Cardiac muscle cell (in vitro differentiated cells and primary cell): ENCODE measurements at regions not wholly inside any gene's neighbourhood (a gene's known extent, or its start where the extent isn't known, plus 50 kb on each side); places are given as distances from the start of the nearest gene placed in this dataset.

Experiments used
- DNase-seq, 2 donors: peaks; one replicate each; pipeline versions ENCODE4 v3.0.0 to v3.0.0-alpha.2; 2010 to 2017; ENCODE audit warnings: low read depth in 1 of 2, low spot score in 1 of 2
- H3K27ac ChIP-seq: fragments of 200-600 bp; sonication (generic); 2 replicates; pipeline ENCODE4 v1.5.1; 2016
- H3K27me3 ChIP-seq: fragments of 200-600 bp; sonication (generic); 2 replicates; pipeline ENCODE4 v1.6.0; 2016; ENCODE audit warnings: control low read depth
- H3K36me3 ChIP-seq: fragments of 200-600 bp; sonication (generic); 2 replicates; pipeline ENCODE4 v1.5.1; 2016; ENCODE audit warnings: control low read depth
- H3K4me1 ChIP-seq: fragments of 200-600 bp; sonication (generic); 2 replicates; pipeline ENCODE4 v1.8.1; 2017; ENCODE audit warnings: low read depth, mild to moderate bottlenecking, mixed run types
- H3K4me3 ChIP-seq: fragments of 200-600 bp; sonication (generic); 2 replicates; pipeline ENCODE4 v1.5.1; 2016; ENCODE audit warnings: mild to moderate bottlenecking
- H3K9me3 ChIP-seq: fragments of 200-600 bp; sonication (generic); 2 replicates; pipeline ENCODE4 v1.5.1; 2017; ENCODE audit warnings: low read depth, mild to moderate bottlenecking, control low read depth
- CTCF ChIP-seq: IDR thresholded peaks from 2 replicates; pipeline ENCODE4 v1.5.1; 2012; ENCODE audit warnings: low read depth, mild to moderate bottlenecking, low read length

- Histone ChIP-seq H3K4me3 (no peak overlapping the region), H3K4me1 (no peaks in the 10 kb centered on the region), H3K36me3 (no peaks in the 10 kb centered on the region), H3K27me3 (no peaks in the 10 kb centered on the region), H3K9me3 (no peaks in the 10 kb centered on the region), H3K27ac (no peak overlapping the region)
- DNase-seq: no peak
- TF ChIP-seq CTCF: no peak
Measured at GRCh38 chrY:17079887-17080286, 800.1 kb downstream of the CDY2B start.

- no peaks in the 10 kb centered on the region for H3K4me1 ChIP-seq
- no peaks in the 10 kb centered on the region for H3K27me3 ChIP-seq
- no peak overlapping the region for H3K27ac ChIP-seq
- H3K9me3 ChIP-seq: no peaks in the 10 kb centered on the region
- no peak overlapping the region for H3K4me3 ChIP-seq
- TF ChIP-seq CTCF: no peak
- DNase-seq: no peak
- no peaks in the 10 kb centered on the region for H3K36me3 ChIP-seq
Measured at GRCh38 chrY:17067307-17067706, 812.7 kb downstream of the CDY2B start.

GRCh38 chrY:17053041-17053440 is 827.0 kb downstream of the CDY2B start:
- Histone ChIP-seq H3K27me3 (no peaks in the 10 kb centered on the region), H3K4me3 (no peak overlapping the region), H3K27ac (no peak overlapping the region), H3K9me3 (no peaks in the 10 kb centered on the region), H3K36me3 (no peaks in the 10 kb centered on the region), H3K4me1 (no peaks in the 10 kb centered on the region)
- no peak for DNase-seq
- TF ChIP-seq CTCF: no peak

- no peaks in the 10 kb centered on the region for H3K27me3 ChIP-seq
- H3K27ac ChIP-seq: no peak overlapping the region
- no peak for DNase-seq
- H3K4me3 ChIP-seq: no peak overlapping the region
- H3K4me1 ChIP-seq: no peaks in the 10 kb centered on the region
- no peaks in the 10 kb centered on the region for H3K9me3 ChIP-seq
- H3K36me3 ChIP-seq: no peaks in the 10 kb centered on the region
- no peak for TF ChIP-seq CTCF
Measured at GRCh38 chrY:17050374-17050773, 829.6 kb downstream of the CDY2B start.

GRCh38 chrY:17045124-17045523 is 834.9 kb downstream of the CDY2B start:
- DNase-seq: no peak
- H3K36me3 ChIP-seq: no peaks in the 10 kb centered on the region
- H3K27ac ChIP-seq: no peak overlapping the region
- H3K4me1 ChIP-seq: no peaks in the 10 kb centered on the region
- no peak for TF ChIP-seq CTCF
- no peaks in the 10 kb centered on the region for H3K9me3 ChIP-seq
- no peak overlapping the region for H3K4me3 ChIP-seq
- no peaks in the 10 kb centered on the region for H3K27me3 ChIP-seq

- Histone ChIP-seq H3K4me1 (no peaks in the 10 kb centered on the region), H3K27me3 (no peaks in the 10 kb centered on the region), H3K27ac (no peak overlapping the region), H3K4me3 (no peak overlapping the region), H3K36me3 (no peaks in the 10 kb centered on the region), H3K9me3 (no peaks in the 10 kb centered on the region)
- DNase-seq: no peak
- TF ChIP-seq CTCF: no peak
Measured at GRCh38 chrY:17044723-17045122, 835.3 kb downstream of the CDY2B start.
